Right lobe of liver (tissue), 4 donors: ENCODE measurements at regions not wholly inside any gene's neighbourhood (a gene's known extent, or its start where the extent isn't known, plus 50 kb on each side); places are given as distances from the start of the nearest gene placed in this dataset.

Source experiments
- CTCF ChIP-seq, 4 donors: fragments of 200-600 bp in 3 of 4; fragments of 450-650 bp in 1 of 4; IDR thresholded peaks; one replicate each; pipeline versions ENCODE4 v1.5.1 to v1.8.0; 2016 to 2022; ENCODE audit warnings: antibody characterized with exemption in 4 of 4, mild to moderate bottlenecking in 2 of 4
- POLR2A ChIP-seq: fragments of 450-650 bp; IDR thresholded peaks from one replicate; pipeline ENCODE4 v1.6.1; 2017; ENCODE audit warnings: antibody characterized with exemption, mild to moderate bottlenecking
- donor health status: DM: no; HTN: no; CAD: no.
- donor health status: DM: no; HTN: no; CAD: no.
- donor health status: DM: no; HTN: yes; CAD: no.

GRCh38 chr4:179027569-179027968, 1585.3 kb upstream of the AGA start:
- TF ChIP-seq CTCF (IDR thresholded peaks at IDR 0.05) (no peak), POLR2A (no peak)
